ENCODE measurements at regions not wholly inside any gene's neighbourhood (a gene's known extent, or its start where the extent isn't known, plus 50 kb on each side); places are given as distances from the start of the nearest gene placed in this dataset.

GRCh38 chr6:26302941-26303559 lies 61.9 kb upstream of the BTN3A2 start:
- no peak for ATAC-seq
- H3K4me3 ChIP-seq, result no peak overlapping the region
- TF ChIP-seq ZNF114 (CRISPR knock-in tag; IDR thresholded peaks at IDR 0.05), result no peak
- TF ChIP-seq NANOG (IDR thresholded peaks at IDR 0.05; ENCODE audit: borderline replicate concordance), result no peak
- no peak for TF ChIP-seq ZNF331 (CRISPR knock-in tag; IDR thresholded peaks at IDR 0.05; ENCODE audit: low read depth)
- TF ChIP-seq REST (IDR thresholded peaks at IDR 0.05; ENCODE audit: unreplicated experiment), result no peak
- TF ChIP-seq POLR2AphosphoS5 (IDR thresholded peaks at IDR 0.05; ENCODE audit: low read depth), result no peak
- no peak for TF ChIP-seq EZH2phosphoT487 (IDR thresholded peaks at IDR 0.05; ENCODE audit: unreplicated experiment)
- TF ChIP-seq EZH2 (IDR thresholded peaks at IDR 0.05; ENCODE audit: low read depth, unreplicated experiment), result no peak
- TF ChIP-seq JUNB (IDR thresholded peaks at IDR 0.05; ENCODE audit: unreplicated experiment), result no peak
- no peak for TF ChIP-seq CTCF (conservative IDR thresholded peaks at IDR 0.05; ENCODE audit: low read depth in 2 of 2)
- no peak for TF ChIP-seq CREB1 (CRISPR knock-in tag; IDR thresholded peaks at IDR 0.05; ENCODE audit: low read depth)
- TF ChIP-seq ETS1 (IDR thresholded peaks at IDR 0.05), result no peak
- TF ChIP-seq STAT1 (IDR thresholded peaks at IDR 0.05; ENCODE audit: unreplicated experiment), result no peak
- Mint-ChIP-seq H3K27me3 (ENCODE audit: insufficient read depth, low read depth, poor library complexity) (peaks cover 21% of the 10 kb centered on the region), H3K4me1 (peaks cover 8% of the 10 kb centered on the region; the same call in 2 of the 3 replicates), H3K4me3 (no peak overlapping the region), H3K9me3 (peaks cover 9% of the 10 kb centered on the region; the same call in 2 of the 3 replicates), H3K27ac (no peak overlapping the region), H3K36me3 (ENCODE audit: low read depth) (no peaks in the 10 kb centered on the region; the same call in 2 of the 3 replicates)
- no peaks in the 10 kb centered on the region for H3K36me3 ChIP-seq (ENCODE audit: insufficient read depth)
- no peak overlapping the region for H2AFZ ChIP-seq
- H3K27me3 ChIP-seq (ENCODE audit: insufficient read depth), result no peaks in the 10 kb centered on the region
- H3K27ac ChIP-seq (ENCODE audit: low read depth), result no peak overlapping the region
- no peak for DNase-seq (ENCODE audit: low spot score)
- H3K79me2 ChIP-seq (replicated peaks; ENCODE audit: insufficient read depth), result no peaks in the 10 kb centered on the region
- H3K4me2 ChIP-seq, result no peak overlapping the region
- no peaks in the 10 kb centered on the region for H3F3A ChIP-seq (replicated peaks; ENCODE audit: low read depth)
- peaks cover 3% of the 10 kb centered on the region for H3K4me1 ChIP-seq (ENCODE audit: insufficient read depth)
- no peaks in the 10 kb centered on the region for H3K9me2 ChIP-seq (ENCODE audit: insufficient read depth)
- no peaks in the 10 kb centered on the region for H4K20me1 ChIP-seq (replicated peaks; ENCODE audit: insufficient read depth)
